ENCODE measurements at regions not wholly inside any gene's neighbourhood (a gene's known extent, or its start where the extent isn't known, plus 50 kb on each side); places are given as distances from the start of the nearest gene placed in this dataset.

GRCh38 chr6:139494376-139494990 lies 120.0 kb upstream of the CITED2 start:
- no peak for TF ChIP-seq CTCF (IDR thresholded peaks at IDR 0.05; ENCODE audit: insufficient read depth, low read depth, low read length, missing control alignments)
- DNase-seq (ENCODE audit: low read depth) = no peak
- no peak overlapping the region for H3K4me3 ChIP-seq (ENCODE audit: low read depth, low read length)

GRCh38 chr6:139490482-139490881 lies 116.0 kb upstream of the CITED2 start:
- H3K4me3 ChIP-seq (ENCODE audit: low read depth, low read length) = no peak overlapping the region
- peak; percentile 41 for DNase-seq (ENCODE audit: low read depth)
- TF ChIP-seq CTCF (IDR thresholded peaks at IDR 0.05; ENCODE audit: insufficient read depth, low read depth, low read length, missing control alignments) = no peak

GRCh38 chr6:139486476-139486799 lies 112.0 kb upstream of the CITED2 start:
- no peak for DNase-seq (ENCODE audit: low read depth)
- no peak for TF ChIP-seq CTCF (IDR thresholded peaks at IDR 0.05; ENCODE audit: insufficient read depth, low read depth, low read length, missing control alignments)
- no peak overlapping the region for H3K4me3 ChIP-seq (ENCODE audit: low read depth, low read length)

GRCh38 chr6:139485742-139486475 lies 111.5 kb upstream of the CITED2 start:
- H3K4me3 ChIP-seq (ENCODE audit: low read depth, low read length) = no peak overlapping the region
- no peak for TF ChIP-seq CTCF (IDR thresholded peaks at IDR 0.05; ENCODE audit: insufficient read depth, low read depth, low read length, missing control alignments)
- no peak for DNase-seq (ENCODE audit: low read depth)

- TF ChIP-seq CTCF (IDR thresholded peaks at IDR 0.05; ENCODE audit: insufficient read depth, low read depth, low read length, missing control alignments) = no peak
- no peak for DNase-seq (ENCODE audit: low read depth)
Measured at GRCh38 chr6:139485185-139485584, 110.7 kb upstream of the CITED2 start.

GRCh38 chr6:139483079-139483478 lies 108.6 kb upstream of the CITED2 start:
- DNase-seq (ENCODE audit: low read depth) = no peak
- H3K4me3 ChIP-seq (ENCODE audit: low read depth, low read length) = no peak overlapping the region
- TF ChIP-seq CTCF (IDR thresholded peaks at IDR 0.05; ENCODE audit: insufficient read depth, low read depth, low read length, missing control alignments) = no peak

More at GRCh38 chr6:139485185-139485584, 110.7 kb upstream of the CITED2 start:
- no peak overlapping the region for H3K4me3 ChIP-seq (ENCODE audit: low read depth, low read length)

GRCh38 chr6:139482287-139482686 lies 107.8 kb upstream of the CITED2 start:
- DNase-seq (ENCODE audit: low read depth) = no peak
- no peak overlapping the region for H3K4me3 ChIP-seq (ENCODE audit: low read depth, low read length)
- no peak for TF ChIP-seq CTCF (IDR thresholded peaks at IDR 0.05; ENCODE audit: insufficient read depth, low read depth, low read length, missing control alignments)

Measured in GM12865 (cell line).